Calu3 (cell line): ENCODE measurements at regions not wholly inside any gene's neighbourhood (a gene's known extent, or its start where the extent isn't known, plus 50 kb on each side); places are given as distances from the start of the nearest gene placed in this dataset.

Experiments used
- BruUV-seq: library from RNA; stranded (reverse); fragments of 400-500 nt; replicated peaks from 2 replicates; lab custom pipeline; 2021; lab: Mats Ljungman, UMichigan
- CTCF ChIA-PET: fragments of 300-600 bp; sonication (Branson Sonifier 250); formaldehyde crosslinking; loops from one replicate; lab custom pipeline; 2022; ENCODE audit warnings: antibody characterized with exemption; lab: Charles Lee
- DNase-seq: peaks from one replicate; pipeline ENCODE4 v3.0.0; 2022
- H3K27ac Mint-ChIP-seq: one replicate; pipeline ENCODE4 v1.8.0; 2022; ENCODE audit warnings: mixed read lengths; ENCODE audit not compliant: unreplicated experiment
- H3K27me3 Mint-ChIP-seq: one replicate; pipeline ENCODE4 v1.8.0; 2022; ENCODE audit warnings: mixed read lengths; ENCODE audit not compliant: unreplicated experiment
- H3K36me3 Mint-ChIP-seq: one replicate; pipeline ENCODE4 v1.8.0; 2022; ENCODE audit warnings: mild to moderate bottlenecking, moderate library complexity, mixed read lengths; ENCODE audit not compliant: insufficient read depth, unreplicated experiment
- H3K4me1 Mint-ChIP-seq: one replicate; pipeline ENCODE4 v1.8.0; 2022; ENCODE audit warnings: mild to moderate bottlenecking, low read depth, mixed read lengths; ENCODE audit not compliant: unreplicated experiment
- H3K4me3 Mint-ChIP-seq: one replicate; pipeline ENCODE4 v1.8.0; 2022; ENCODE audit warnings: mild to moderate bottlenecking, low read depth, moderate library complexity, mixed read lengths; ENCODE audit not compliant: unreplicated experiment
- H3K9me3 Mint-ChIP-seq: one replicate; pipeline ENCODE4 v1.8.0; 2022; ENCODE audit warnings: low read depth, mixed read lengths; ENCODE audit not compliant: unreplicated experiment
- CTCF ChIP-seq: fragments of 200-600 bp; IDR thresholded peaks from one replicate; pipeline ENCODE4 v1.8.0; 2022; ENCODE audit warnings: antibody characterized with exemption; ENCODE audit not compliant: unreplicated experiment
- intact Hi-C: fragments of 100-400 bp; cut with micrococcal nuclease; formaldehyde crosslinking; loops from one replicate; pipeline ENCODE4 v1.10.0; 2022; ENCODE audit not compliant: unreplicated experiment

- H3K27ac Mint-ChIP-seq = no peak overlapping the region
- no peaks in the 10 kb centered on the region for H3K4me1 Mint-ChIP-seq
- no peak overlapping the region for H3K4me3 Mint-ChIP-seq
- no peak for TF ChIP-seq CTCF
- H3K36me3 Mint-ChIP-seq = no peaks in the 10 kb centered on the region
- H3K27me3 Mint-ChIP-seq = peaks cover 74% of the 10 kb centered on the region
- H3K9me3 Mint-ChIP-seq = no peaks in the 10 kb centered on the region
- CTCF ChIA-PET = no interaction called here
- no TSS peak for BruUV-seq
- intact Hi-C loops = no loop called here
- no peak for DNase-seq
These were observed 54.2 kb upstream of the GZMB start for GRCh38 chr14:24688030-24688658.
